SU-DHL-6 (cell line): ENCODE measurements at regions not wholly inside any gene's neighbourhood (a gene's known extent, or its start where the extent isn't known, plus 50 kb on each side); places are given as distances from the start of the nearest gene placed in this dataset.

Source experiments
- H2AFZ ChIP-seq: fragments of 200-600 bp; sonication (generic); 2 replicates; pipeline ENCODE4 v1.6.1; 2014; ENCODE audit warnings: low read depth, mild to moderate bottlenecking, moderate library complexity, mixed read lengths, antibody characterized with exemption, low read length; ENCODE audit not compliant: severe bottlenecking
- H3F3A ChIP-seq: fragments of 200-600 bp; shearing (Covaris generic); 2 replicates; pipeline ENCODE4 v1.6.0; 2016; ENCODE audit warnings: antibody characterized with exemption, mild to moderate bottlenecking; ENCODE audit not compliant: insufficient read depth
- H3K27ac ChIP-seq: fragments of 200-600 bp; sonication (generic); 2 replicates; pipeline ENCODE4 v1.5.1; 2016; ENCODE audit warnings: low read depth, mild to moderate bottlenecking, low read length, moderate library complexity, mixed read lengths
- H3K27me3 ChIP-seq: fragments of 200-600 bp; sonication (generic), shearing (Covaris generic); 2 replicates; pipeline ENCODE4 v1.6.0; 2014; ENCODE audit warnings: mild to moderate bottlenecking, low read length
- H3K36me3 ChIP-seq: fragments of 200-600 bp; sonication (generic); 2 replicates; pipeline ENCODE4 v1.6.1; 2014; ENCODE audit warnings: mild to moderate bottlenecking, low read length, mixed read lengths
- H3K4me2 ChIP-seq: fragments of 300-600, 200-600 bp; shearing (Covaris generic), sonication (generic); 2 replicates; pipeline ENCODE4 v1.6.0; 2014; ENCODE audit warnings: low read length, low read depth, mild to moderate bottlenecking; ENCODE audit not compliant: poor library complexity, severe bottlenecking
- H3K4me3 ChIP-seq: fragments of 200-600 bp; sonication (generic); 2 replicates; pipeline ENCODE4 v1.5.1; 2014; ENCODE audit warnings: antibody characterized with exemption, low read length, mild to moderate bottlenecking, mixed read lengths; ENCODE audit not compliant: insufficient read depth, poor library complexity, severe bottlenecking
- H3K79me2 ChIP-seq: fragments of 200-600 bp; sonication (generic); 2 replicates; pipeline ENCODE4 v1.6.1; 2014; ENCODE audit warnings: mild to moderate bottlenecking, low read length, moderate library complexity; ENCODE audit not compliant: insufficient read depth
- H3K9ac ChIP-seq: fragments of 200-600 bp; sonication (generic); 2 replicates; pipeline ENCODE4 v1.7.0; 2014; ENCODE audit warnings: mild to moderate bottlenecking, low read length
- H3K9me2 ChIP-seq: fragments of 200-600 bp; sonication (generic); replicated peaks from 2 replicates; pipeline ENCODE4 v1.6.1; 2014; ENCODE audit warnings: low read length; ENCODE audit not compliant: insufficient read depth
- H3K9me3 ChIP-seq: fragments of 200-600 bp; sonication (generic); 2 replicates; pipeline ENCODE4 v1.6.1; 2014; ENCODE audit warnings: low read length, mixed read lengths; ENCODE audit not compliant: insufficient read depth
- H4K20me1 ChIP-seq: fragments of 200-600 bp; sonication (generic); 2 replicates; pipeline ENCODE4 v1.6.1; 2014; ENCODE audit warnings: low read depth, mild to moderate bottlenecking, antibody characterized with exemption, low read length, moderate library complexity, mixed read lengths
- CTCF ChIP-seq: fragments of 200-600 bp; sonication (generic); IDR thresholded peaks from one replicate; pipeline ENCODE4 v1.5.1; 2017; ENCODE audit warnings: antibody characterized with exemption, mild to moderate bottlenecking, low read length, moderate library complexity; ENCODE audit not compliant: insufficient read depth, poor library complexity, severe bottlenecking
- EZH2phosphoT487 ChIP-seq: fragments of 200-600 bp; sonication (generic), shearing (Covaris generic); conservative IDR thresholded peaks from 2 replicates; pipeline ENCODE4 v1.6.1; 2018; ENCODE audit warnings: mild to moderate bottlenecking, antibody characterized with exemption, low read length, moderate library complexity, mixed read lengths

DNA sequence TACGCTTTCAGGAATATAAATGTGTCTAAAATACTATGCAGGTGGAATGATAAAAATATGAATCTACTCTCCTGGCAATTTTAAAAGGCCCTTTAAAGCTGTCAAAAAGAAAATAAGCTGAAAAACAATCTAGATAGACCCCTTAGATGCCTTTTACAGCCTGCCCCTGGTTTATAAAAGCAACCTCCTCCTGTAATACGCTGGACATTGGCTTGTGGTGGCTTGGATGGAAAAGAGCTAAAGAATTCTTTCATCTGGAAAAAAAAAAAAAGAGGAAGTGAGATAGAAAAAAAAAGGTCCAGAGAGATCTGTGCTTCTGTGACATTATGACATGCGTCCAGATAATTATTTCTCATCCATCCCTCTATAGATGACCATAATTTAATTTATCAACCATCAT is 115.9 kb upstream of the NRSN1 start:
- Histone ChIP-seq H3K9ac (no peak overlapping the region), H3K9me3 (no peaks in the 10 kb centered on the region), H3K79me2 (no peaks in the 10 kb centered on the region), H3K27me3 (no peaks in the 10 kb centered on the region), H4K20me1 (no peaks in the 10 kb centered on the region), H3K27ac (no peak overlapping the region), H3K9me2 (no peaks in the 10 kb centered on the region), H3F3A (no peaks in the 10 kb centered on the region), H3K4me2 (no peak overlapping the region), H3K4me3 (no peak overlapping the region), H3K36me3 (no peaks in the 10 kb centered on the region), H2AFZ (no peak overlapping the region)
- TF ChIP-seq CTCF (no peak), EZH2phosphoT487 (no peak)

GRCh38 chr6:24016286-24016685 is 109.7 kb upstream of the NRSN1 start:
- H3K4me2 ChIP-seq = no peak overlapping the region
- H3K9ac ChIP-seq = no peak overlapping the region
- H3K79me2 ChIP-seq = no peaks in the 10 kb centered on the region
- H3K36me3 ChIP-seq = no peaks in the 10 kb centered on the region
- no peaks in the 10 kb centered on the region for H4K20me1 ChIP-seq
- no peak overlapping the region for H3K27ac ChIP-seq
- H2AFZ ChIP-seq = no peak overlapping the region
- no peaks in the 10 kb centered on the region for H3F3A ChIP-seq
- no peaks in the 10 kb centered on the region for H3K27me3 ChIP-seq
- no peak for TF ChIP-seq CTCF
- TF ChIP-seq EZH2phosphoT487 = no peak
- no peak overlapping the region for H3K4me3 ChIP-seq
- H3K9me2 ChIP-seq = no peaks in the 10 kb centered on the region
- no peaks in the 10 kb centered on the region for H3K9me3 ChIP-seq

DNA sequence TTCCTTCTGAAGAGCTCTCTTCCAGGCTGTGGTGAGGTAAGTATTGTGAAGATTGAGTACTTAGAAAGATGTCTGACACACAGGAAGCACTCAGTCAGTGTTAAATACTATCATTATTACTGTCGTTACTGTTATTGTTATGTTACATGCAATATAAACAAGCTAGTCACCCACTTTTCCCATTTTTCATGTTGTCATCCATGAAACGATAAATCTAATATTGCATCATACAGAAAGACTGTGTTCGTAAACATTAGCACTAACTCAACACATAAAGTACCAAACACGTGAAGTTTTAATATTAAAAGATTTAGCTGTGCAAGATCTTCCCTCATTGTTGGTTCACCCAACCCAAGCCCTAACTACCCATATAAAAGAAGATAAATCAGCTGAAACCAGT is 109.2 kb upstream of the NRSN1 start:
- H3K9ac ChIP-seq = no peak overlapping the region
- no peak overlapping the region for H2AFZ ChIP-seq
- no peaks in the 10 kb centered on the region for H3K9me2 ChIP-seq
- H3K4me3 ChIP-seq = no peak overlapping the region
- H3K27ac ChIP-seq = no peak overlapping the region
- no peaks in the 10 kb centered on the region for H3F3A ChIP-seq
- no peaks in the 10 kb centered on the region for H3K9me3 ChIP-seq
- no peak overlapping the region for H3K4me2 ChIP-seq
- H3K36me3 ChIP-seq = no peaks in the 10 kb centered on the region
- TF ChIP-seq CTCF (no peak), EZH2phosphoT487 (no peak)
- H3K27me3 ChIP-seq = no peaks in the 10 kb centered on the region
- no peaks in the 10 kb centered on the region for H4K20me1 ChIP-seq
- no peaks in the 10 kb centered on the region for H3K79me2 ChIP-seq

DNA sequence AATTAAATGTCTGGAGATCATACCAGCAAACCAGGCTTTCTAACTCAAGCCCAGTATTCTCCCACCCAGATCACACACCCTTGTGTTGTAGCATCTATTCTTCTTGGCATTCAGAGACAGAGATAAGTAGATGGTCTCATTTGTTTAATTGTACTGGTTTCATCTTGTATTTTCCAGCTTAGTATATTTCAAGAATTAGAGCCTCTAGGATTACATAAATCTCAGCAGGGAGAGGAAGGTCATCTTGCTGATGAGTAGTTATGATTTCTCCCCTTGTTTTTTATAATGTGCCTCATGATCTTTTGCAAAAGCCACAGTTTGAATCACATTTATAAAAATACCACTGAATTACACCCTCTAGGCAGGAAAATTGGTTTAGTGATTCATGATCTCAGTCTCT is 106.6 kb upstream of the NRSN1 start:
- H3K27me3 ChIP-seq = no peaks in the 10 kb centered on the region
- TF ChIP-seq EZH2phosphoT487 (no peak), CTCF (no peak)
- H2AFZ ChIP-seq = no peak overlapping the region
- no peak overlapping the region for H3K9ac ChIP-seq
- H3K79me2 ChIP-seq = no peaks in the 10 kb centered on the region
- no peaks in the 10 kb centered on the region for H3F3A ChIP-seq
- H3K4me3 ChIP-seq = no peak overlapping the region
- H3K27ac ChIP-seq = no peak overlapping the region
- no peaks in the 10 kb centered on the region for H3K9me3 ChIP-seq
- no peak overlapping the region for H3K4me2 ChIP-seq
- H3K36me3 ChIP-seq = no peaks in the 10 kb centered on the region
- no peaks in the 10 kb centered on the region for H4K20me1 ChIP-seq
- H3K9me2 ChIP-seq = no peaks in the 10 kb centered on the region
